CD4-positive, alpha-beta T cell (primary cell): ENCODE measurements at regions not wholly inside any gene's neighbourhood (a gene's known extent, or its start where the extent isn't known, plus 50 kb on each side); places are given as distances from the start of the nearest gene placed in this dataset.

Experiments used
- ATAC-seq: fragments of 200-7000 bp; cut with Tn5 transposase; one replicate; pipeline ENCODE4 v1.10.0; 2022; ENCODE audit warnings: mild to moderate bottlenecking; ENCODE audit not compliant: poor library complexity
- CTCF ChIA-PET: fragments of 350-600 bp; sonication (Branson Sonifier 250); formaldehyde crosslinking; loops from one replicate; lab custom pipeline; 2021; ENCODE audit warnings: antibody characterized with exemption, inconsistent platforms; lab: Charles Lee
- POLR2A ChIA-PET: fragments of 350-600 bp; sonication (Branson Sonifier 250); formaldehyde crosslinking; loops from one replicate; lab custom pipeline; 2021; ENCODE audit warnings: antibody characterized with exemption, inconsistent platforms; lab: Charles Lee
- DNase-seq, 14 experiments: peaks; one replicate each; pipeline ENCODE4 v3.0.0-alpha.2; 2013 to 2020; ENCODE audit warnings: mixed read lengths in 2 of 14
- H3K27ac ChIP-seq, 2 donors: one replicate each; pipeline versions ENCODE4 v1.5.1 to v1.7.0; 2013; ENCODE audit warnings: low read length in 2 of 2, low read depth in 1 of 2, mild to moderate bottlenecking in 1 of 2
- H3K27me3 ChIP-seq, 2 experiments: 1 replicate in 1 of 2; 2 replicates in 1 of 2; pipeline versions ENCODE4 v1.6.1 to v1.7.0; 2013; ENCODE audit warnings: low read length in 2 of 2, control low read depth in 1 of 2, mild to moderate bottlenecking in 1 of 2, moderate library complexity in 1 of 2; ENCODE audit not compliant: insufficient read depth in 2 of 2, control insufficient read depth in 1 of 2
- H3K36me3 ChIP-seq: one replicate; pipeline ENCODE4 v1.6.1; 2013; ENCODE audit warnings: low read length, control low read depth; ENCODE audit not compliant: insufficient read depth
- H3K4me1 ChIP-seq: one replicate; pipeline ENCODE4 v1.6.1; 2013; ENCODE audit warnings: low read length, control low read depth; ENCODE audit not compliant: insufficient read depth
- H3K4me3 ChIP-seq: one replicate; pipeline ENCODE4 v1.5.1; 2013; ENCODE audit warnings: mild to moderate bottlenecking, low read length, moderate library complexity
- H3K9me3 ChIP-seq, 2 experiments: 1 replicate in 1 of 2; 2 replicates in 1 of 2; pipeline versions ENCODE4 v1.6.1 to v1.7.0; 2013; ENCODE audit warnings: low read length in 2 of 2, mild to moderate bottlenecking in 2 of 2, control low read depth in 1 of 2, moderate library complexity in 1 of 2; ENCODE audit not compliant: control insufficient read depth in 1 of 2, insufficient read depth in 1 of 2
- H3K27ac Mint-ChIP-seq: one replicate; pipeline ENCODE4 v1.8.0; 2020; ENCODE audit warnings: mixed read lengths
- H3K27me3 Mint-ChIP-seq: one replicate; pipeline ENCODE4 v1.8.0; 2021; ENCODE audit warnings: mixed read lengths
- H3K36me3 Mint-ChIP-seq: one replicate; pipeline ENCODE4 v1.8.0; 2021; ENCODE audit warnings: low read depth, mixed read lengths
- H3K4me1 Mint-ChIP-seq: one replicate; pipeline ENCODE4 v1.8.0; 2021; ENCODE audit warnings: low read depth, mixed read lengths
- H3K4me3 Mint-ChIP-seq: one replicate; pipeline ENCODE4 v1.8.0; 2020; ENCODE audit warnings: mild to moderate bottlenecking, mixed read lengths
- H3K9me3 Mint-ChIP-seq: one replicate; pipeline ENCODE4 v1.8.0; 2020; ENCODE audit warnings: mixed read lengths
- intact Hi-C, 2 experiments: fragments of 100-400 bp; cut with DNase I in 1 of 2; cut with micrococcal nuclease in 1 of 2; formaldehyde crosslinking; loops; one replicate each; pipeline versions ENCODE4 v1.15.1 to v1.9.0; 2023 to 2025; cut with DNase I, micrococcal nuclease
- TF ChIP-seq, protein P1 (sequence below): fragments of 200-600 bp; IDR thresholded peaks from one replicate; pipeline ENCODE4 v1.8.0; 2022; ENCODE audit warnings: antibody characterized with exemption, mild to moderate bottlenecking

DNA sequence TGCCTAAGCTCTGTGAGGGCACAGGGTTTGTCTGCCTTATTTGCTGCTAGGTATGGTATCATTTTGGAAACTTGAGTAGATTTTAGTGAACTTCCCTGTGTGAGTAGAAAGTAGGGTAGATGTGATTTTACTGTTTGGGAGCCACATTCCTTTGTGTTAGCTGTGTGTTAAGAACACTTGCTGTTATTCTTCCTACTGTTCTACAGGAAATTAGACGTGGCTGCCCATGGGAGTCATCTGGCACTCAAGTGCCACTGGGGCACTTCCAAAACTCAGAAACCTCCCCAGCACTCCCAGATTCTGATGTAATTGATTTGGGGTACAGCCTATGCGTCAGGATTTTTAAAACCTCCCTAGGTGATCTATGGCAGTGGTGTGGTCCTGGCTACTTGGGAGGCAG is 369.9 kb upstream of the C2CD4B start:
- no peak overlapping the region for H3K4me3 Mint-ChIP-seq
- ATAC-seq = no peak

DNA sequence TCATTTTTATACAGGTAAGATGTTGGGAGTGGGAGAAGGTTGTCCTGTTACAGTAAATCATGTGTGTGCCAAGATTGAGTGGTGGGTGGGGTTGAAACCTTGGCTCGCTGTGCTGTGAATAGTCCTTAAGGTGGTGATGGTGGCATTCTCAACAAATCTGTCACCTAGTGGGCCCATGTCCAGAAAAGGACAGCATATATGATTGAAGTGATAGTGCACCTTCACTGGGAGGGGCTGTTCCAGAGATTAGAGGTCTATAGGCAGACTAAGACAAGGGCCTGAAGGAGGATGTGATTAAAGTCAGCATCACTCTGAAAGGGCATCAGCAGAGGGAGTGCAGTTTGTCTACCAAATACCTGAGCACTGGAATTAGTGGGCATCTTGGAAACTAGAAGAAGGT is 374.2 kb upstream of the C2CD4B start:
- Mint-ChIP-seq H3K27ac (no peak overlapping the region), H3K4me1 (no peaks in the 10 kb centered on the region), H3K36me3 (no peaks in the 10 kb centered on the region), H3K27me3 (peaks cover 13% of the 10 kb centered on the region), H3K9me3 (no peaks in the 10 kb centered on the region), H3K4me3 (no peak overlapping the region)
- no peaks in the 10 kb centered on the region for H3K4me1 ChIP-seq
- TF ChIP-seq, protein P1, sequence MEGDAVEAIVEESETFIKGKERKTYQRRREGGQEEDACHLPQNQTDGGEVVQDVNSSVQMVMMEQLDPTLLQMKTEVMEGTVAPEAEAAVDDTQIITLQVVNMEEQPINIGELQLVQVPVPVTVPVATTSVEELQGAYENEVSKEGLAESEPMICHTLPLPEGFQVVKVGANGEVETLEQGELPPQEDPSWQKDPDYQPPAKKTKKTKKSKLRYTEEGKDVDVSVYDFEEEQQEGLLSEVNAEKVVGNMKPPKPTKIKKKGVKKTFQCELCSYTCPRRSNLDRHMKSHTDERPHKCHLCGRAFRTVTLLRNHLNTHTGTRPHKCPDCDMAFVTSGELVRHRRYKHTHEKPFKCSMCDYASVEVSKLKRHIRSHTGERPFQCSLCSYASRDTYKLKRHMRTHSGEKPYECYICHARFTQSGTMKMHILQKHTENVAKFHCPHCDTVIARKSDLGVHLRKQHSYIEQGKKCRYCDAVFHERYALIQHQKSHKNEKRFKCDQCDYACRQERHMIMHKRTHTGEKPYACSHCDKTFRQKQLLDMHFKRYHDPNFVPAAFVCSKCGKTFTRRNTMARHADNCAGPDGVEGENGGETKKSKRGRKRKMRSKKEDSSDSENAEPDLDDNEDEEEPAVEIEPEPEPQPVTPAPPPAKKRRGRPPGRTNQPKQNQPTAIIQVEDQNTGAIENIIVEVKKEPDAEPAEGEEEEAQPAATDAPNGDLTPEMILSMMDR = no peak
- intact Hi-C loops = no loop called here
- H3K27me3 ChIP-seq = no peaks in the 10 kb centered on the region
- CTCF ChIA-PET = no interaction called here
- H3K36me3 ChIP-seq = no peaks in the 10 kb centered on the region
- ATAC-seq (no peak), DNase-seq (no peak)
- H3K27ac ChIP-seq = no peak overlapping the region
- H3K9me3 ChIP-seq = no peaks in the 10 kb centered on the region
- no peak overlapping the region for H3K4me3 ChIP-seq
- POLR2A ChIA-PET = no interaction called here

More for the DNA sequence above, 369.9 kb upstream of the C2CD4B start:
- H3K36me3 Mint-ChIP-seq = no peaks in the 10 kb centered on the region
- H3K27me3 Mint-ChIP-seq = peaks cover 22% of the 10 kb centered on the region
- intact Hi-C loops = no loop called here
- H3K36me3 ChIP-seq = no peaks in the 10 kb centered on the region
- ChIA-PET POLR2A (no interaction called here), CTCF (no interaction called here)
- H3K27ac ChIP-seq = no peak overlapping the region
- H3K27ac Mint-ChIP-seq = no peak overlapping the region
- no peaks in the 10 kb centered on the region for H3K27me3 ChIP-seq
- DNase-seq = no peak
- TF ChIP-seq, protein P1 = no peak
- H3K4me3 ChIP-seq = no peak overlapping the region
- H3K4me1 ChIP-seq = no peaks in the 10 kb centered on the region
- no peaks in the 10 kb centered on the region for H3K9me3 Mint-ChIP-seq
- no peaks in the 10 kb centered on the region for H3K4me1 Mint-ChIP-seq
- H3K9me3 ChIP-seq = no peaks in the 10 kb centered on the region

DNA sequence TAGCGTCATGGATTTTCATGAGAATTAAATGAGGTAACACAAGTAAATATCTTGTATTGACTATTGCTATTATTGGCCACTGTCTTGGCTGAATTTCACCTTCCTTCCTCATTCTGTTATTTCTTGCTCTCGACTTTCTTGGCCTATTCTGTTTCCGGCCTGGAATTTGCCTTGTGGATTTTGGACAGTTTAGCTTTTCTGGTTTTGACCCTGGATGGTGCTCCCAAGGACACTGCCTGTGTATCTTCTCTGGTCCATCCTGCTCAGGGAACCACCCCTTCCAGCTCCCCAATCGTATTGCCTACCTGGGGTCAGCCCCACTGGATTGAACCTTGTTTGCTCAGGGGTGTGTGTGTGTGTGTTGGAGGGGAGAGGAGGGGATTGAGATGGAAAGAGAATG is 376.2 kb upstream of the C2CD4B start:
- Histone ChIP-seq H3K9me3 (no peaks in the 10 kb centered on the region), H3K27me3 (no peaks in the 10 kb centered on the region), H3K4me1 (no peaks in the 10 kb centered on the region), H3K4me3 (no peak overlapping the region), H3K27ac (no peak overlapping the region), H3K36me3 (no peaks in the 10 kb centered on the region)
- POLR2A ChIA-PET = no interaction called here
- Mint-ChIP-seq H3K4me3 (no peak overlapping the region), H3K27ac (no peak overlapping the region), H3K36me3 (no peaks in the 10 kb centered on the region), H3K9me3 (no peaks in the 10 kb centered on the region), H3K27me3 (peaks cover 13% of the 10 kb centered on the region), H3K4me1 (no peaks in the 10 kb centered on the region)
- ATAC-seq (no peak), DNase-seq (no peak)
- intact Hi-C loops = no loop called here
- CTCF ChIA-PET = no interaction called here
- TF ChIP-seq, protein P1 = no peak
